Jurkat, Clone E6-1 (cell line): ENCODE measurements at regions not wholly inside any gene's neighbourhood (a gene's known extent, or its start where the extent isn't known, plus 50 kb on each side); places are given as distances from the start of the nearest gene placed in this dataset.
"Not testable (repeated sequence)": the region's sequence is repeated elsewhere in the genome, so short reads cannot be mapped to it uniquely, and the experiment has no call there.

Experiments used
- DNase-seq: peaks from one replicate; pipeline ENCODE4 v3.0.0-alpha.2; 2011; ENCODE audit warnings: low read depth, low spot score
- H3K4me3 ChIP-seq: 2 replicates; pipeline ENCODE4 v1.5.1; 2011; ENCODE audit warnings: mild to moderate bottlenecking, low read length, control low read depth, moderate library complexity

- H3K4me3 ChIP-seq = no peak overlapping the region
- DNase-seq = no peak
These were observed 301.6 kb upstream of the SLC16A7 start for GRCh38 chr12:59294221-59294620.

DNA sequence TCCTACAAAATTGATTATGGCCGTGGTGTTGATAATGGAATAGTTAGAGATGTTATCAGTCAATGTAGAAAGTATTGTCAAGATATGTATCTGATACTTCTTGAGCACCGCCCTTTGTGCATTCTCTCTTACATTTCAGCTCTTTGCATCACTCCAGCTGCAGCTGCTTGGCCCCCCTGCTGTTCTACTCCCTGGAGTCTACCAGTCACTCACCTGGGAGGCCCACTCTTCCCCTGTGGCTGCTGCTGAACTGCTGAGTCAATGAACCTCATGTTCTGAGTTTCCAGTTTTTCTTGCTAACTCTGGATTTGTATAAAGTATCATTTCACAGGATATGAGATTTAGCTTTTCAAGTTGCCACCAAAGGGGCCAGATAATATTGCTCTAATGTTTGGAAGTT, 312.8 kb upstream of the SLC16A7 start:
- DNase-seq = no peak
- no peak overlapping the region for H3K4me3 ChIP-seq

GRCh38 chr12:59273561-59273960, 322.3 kb upstream of the SLC16A7 start:
- H3K4me3 ChIP-seq, DNase-seq: not testable (repeated sequence)

DNA sequence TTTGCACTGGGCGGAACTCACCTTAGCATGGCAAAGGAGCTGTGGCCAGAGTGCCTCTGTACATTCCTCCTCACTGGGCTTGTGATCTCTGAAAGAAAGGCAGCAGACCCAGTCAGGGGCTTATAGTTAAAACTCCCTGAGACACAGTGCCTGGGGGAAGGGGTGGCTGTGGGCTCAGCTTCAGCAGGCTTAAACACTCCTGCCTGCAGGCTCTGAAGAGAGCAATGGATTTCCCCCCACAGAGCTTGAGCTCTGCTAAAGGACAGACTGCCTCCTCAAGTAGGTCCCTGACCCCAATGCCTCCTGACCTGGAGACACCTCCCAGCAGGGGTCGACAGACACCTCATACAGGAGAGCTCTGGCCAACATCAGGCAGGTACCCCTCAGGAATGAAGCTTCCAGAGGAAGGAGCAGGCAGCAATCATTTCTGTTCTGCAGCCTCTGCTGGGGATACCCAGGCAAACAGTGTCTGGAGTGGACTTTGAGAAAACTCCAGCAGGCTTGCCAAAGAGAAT, 327.5 kb upstream of the SLC16A7 start:
- no peak overlapping the region for H3K4me3 ChIP-seq
- DNase-seq = no peak

DNA sequence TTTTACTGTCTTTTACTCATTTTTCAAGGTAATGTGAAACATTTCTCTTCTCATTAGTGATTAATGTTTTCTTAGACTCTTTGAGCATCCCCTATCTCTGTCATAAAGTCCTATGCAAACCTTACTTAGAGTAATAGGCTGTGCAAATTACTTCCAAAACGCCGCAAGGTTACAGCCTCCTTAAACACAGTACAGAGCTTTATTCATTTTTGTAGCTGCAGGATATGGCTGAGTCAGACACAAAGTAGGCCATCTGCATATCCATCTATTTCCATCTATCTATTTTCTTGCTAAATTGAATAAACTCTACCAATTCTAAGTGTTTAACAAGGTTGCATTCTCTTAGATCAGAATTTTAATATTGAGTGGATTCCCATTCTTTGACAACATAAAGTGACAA, 335.6 kb upstream of the SLC16A7 start:
- no peak overlapping the region for H3K4me3 ChIP-seq
- no peak for DNase-seq

DNA sequence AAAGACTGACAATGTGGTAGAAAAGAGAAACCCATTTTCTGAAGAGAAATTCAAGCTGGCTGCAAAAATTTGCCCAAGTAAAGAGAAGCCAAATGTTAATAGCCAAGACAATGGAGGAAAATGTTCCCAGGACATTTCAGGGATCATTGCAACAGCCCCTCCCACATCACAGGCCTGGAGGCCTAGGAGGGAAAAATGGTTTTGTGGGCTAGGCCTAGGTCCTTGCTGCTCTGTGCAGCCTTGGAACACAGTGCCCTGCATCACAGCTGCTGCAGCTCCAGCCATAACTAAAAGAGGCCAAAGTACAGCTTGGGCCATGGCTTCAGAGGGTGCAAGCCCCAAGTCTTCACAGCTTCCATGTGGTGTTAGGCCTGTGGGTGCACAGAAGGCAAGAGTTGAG, 332.4 kb upstream of the LRIG3 start:
- no peak overlapping the region for H3K4me3 ChIP-seq
- no peak for DNase-seq

GRCh38 chr12:59250766-59251165, 330.5 kb upstream of the LRIG3 start:
- no peak overlapping the region for H3K4me3 ChIP-seq
- no peak for DNase-seq

- no peak overlapping the region for H3K4me3 ChIP-seq
- DNase-seq = no peak
These were observed 319.7 kb upstream of the LRIG3 start for GRCh38 chr12:59240048-59240447.

DNA sequence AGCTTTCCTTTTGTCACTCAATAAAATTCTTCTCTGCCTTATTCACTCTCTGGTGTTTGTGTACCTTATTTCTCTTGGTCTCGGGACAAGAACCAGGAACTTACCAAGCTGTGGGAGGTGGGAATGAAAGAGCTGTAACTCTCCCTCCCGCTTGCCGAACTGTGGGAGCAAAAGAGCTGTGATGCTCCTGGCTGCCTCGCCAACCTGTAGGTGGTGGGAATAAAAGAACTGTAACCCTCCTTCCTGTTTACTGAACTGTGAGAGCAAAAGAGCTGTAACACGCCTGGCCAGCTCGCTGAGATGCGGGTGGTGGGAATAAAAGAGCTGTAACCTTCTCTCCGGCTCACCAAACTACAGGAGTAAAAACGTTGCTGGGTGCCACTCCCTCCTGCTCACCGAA, 314.1 kb upstream of the LRIG3 start:
- no peak overlapping the region for H3K4me3 ChIP-seq
- DNase-seq = no peak

DNA sequence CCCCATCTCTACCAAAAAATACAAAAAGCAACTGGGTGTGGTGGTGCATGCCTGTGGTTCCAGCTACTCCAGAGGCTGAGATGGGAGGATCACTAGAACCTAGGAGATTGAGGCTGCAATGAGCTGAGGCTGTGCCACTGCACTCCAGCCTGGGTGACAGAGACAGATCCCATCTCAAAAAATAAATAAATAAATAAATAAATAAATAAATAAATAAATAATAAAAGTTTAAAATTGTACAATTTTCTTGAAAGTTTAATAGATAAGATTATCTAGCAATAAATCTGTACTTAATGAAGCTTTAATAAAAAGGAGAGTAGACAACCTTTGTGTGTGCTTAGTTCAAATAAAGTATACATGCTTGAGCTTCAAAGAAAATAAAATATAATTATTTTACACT, 310.0 kb upstream of the LRIG3 start:
- no peak for DNase-seq
- no peak overlapping the region for H3K4me3 ChIP-seq

DNA sequence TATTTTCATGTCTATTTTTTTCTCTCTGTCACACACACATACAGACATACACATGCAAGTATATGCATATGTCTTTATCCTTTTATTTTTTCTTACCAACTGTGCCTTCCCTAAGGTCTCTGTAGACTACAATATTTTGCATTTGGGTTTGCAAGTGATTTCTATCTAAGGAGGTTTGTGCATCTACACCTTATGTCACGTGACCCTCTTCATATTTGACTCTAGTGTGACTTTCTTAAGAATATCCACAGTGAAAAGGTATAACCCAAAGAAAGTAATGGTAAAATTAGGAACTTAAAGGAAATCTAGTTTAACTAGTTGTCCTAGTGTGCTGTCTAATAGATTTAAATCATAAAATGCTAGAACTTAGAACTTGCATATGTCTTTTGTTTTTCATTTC, 298.8 kb upstream of the LRIG3 start:
- DNase-seq = no peak

GRCh38 chr12:59196989-59197388, 276.7 kb upstream of the LRIG3 start:
- H3K4me3 ChIP-seq = no peak overlapping the region

More for the DNA sequence above, 298.8 kb upstream of the LRIG3 start:
- no peak overlapping the region for H3K4me3 ChIP-seq

DNA sequence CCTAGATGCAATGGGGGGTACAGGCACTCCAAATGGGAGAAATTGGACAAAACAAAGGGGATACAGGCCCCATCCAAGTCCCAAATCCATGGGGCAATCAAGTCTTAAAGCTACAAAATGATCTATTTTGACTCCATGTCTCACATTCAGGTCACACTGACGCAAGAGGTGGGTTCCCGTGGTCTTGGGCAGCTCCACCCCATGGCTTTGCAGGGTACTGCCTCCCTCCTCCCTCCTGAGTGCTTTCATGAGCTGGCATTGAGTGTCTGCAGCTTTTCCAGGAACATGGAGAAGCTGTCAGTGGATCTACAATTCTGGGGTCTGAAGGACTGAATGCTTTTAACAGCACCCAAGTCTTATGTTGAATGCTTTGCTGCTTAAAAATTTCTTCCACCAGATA, 274.5 kb upstream of the LRIG3 start:
- no peak for DNase-seq
- no peak overlapping the region for H3K4me3 ChIP-seq

More at GRCh38 chr12:59196989-59197388, 276.7 kb upstream of the LRIG3 start:
- DNase-seq = no peak

- DNase-seq = no peak
These were observed 273.3 kb upstream of the LRIG3 start for GRCh38 chr12:59193476-59194050.

DNA sequence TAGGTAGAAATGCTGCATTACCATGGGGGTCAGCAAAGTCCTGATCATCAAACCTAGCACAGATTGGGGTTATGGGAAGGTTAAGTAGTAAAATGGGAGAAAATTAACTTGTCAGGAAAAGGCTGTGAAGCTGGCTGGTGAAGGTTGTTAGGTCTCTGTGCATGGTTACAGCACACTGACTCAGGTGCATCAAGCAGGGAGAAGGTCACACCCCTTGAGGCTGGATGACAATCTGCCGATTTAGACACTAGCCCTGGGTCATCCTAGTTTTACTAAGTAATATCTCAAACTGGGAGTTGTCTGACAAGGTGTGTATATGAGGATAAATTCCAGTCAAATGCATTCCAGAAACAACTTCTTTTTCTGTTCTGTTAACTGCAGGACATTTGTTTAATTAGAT, 271.1 kb upstream of the LRIG3 start:
- no peak overlapping the region for H3K4me3 ChIP-seq
- DNase-seq = no peak

More at GRCh38 chr12:59193476-59194050, 273.3 kb upstream of the LRIG3 start:
- H3K4me3 ChIP-seq = no peak overlapping the region

DNA sequence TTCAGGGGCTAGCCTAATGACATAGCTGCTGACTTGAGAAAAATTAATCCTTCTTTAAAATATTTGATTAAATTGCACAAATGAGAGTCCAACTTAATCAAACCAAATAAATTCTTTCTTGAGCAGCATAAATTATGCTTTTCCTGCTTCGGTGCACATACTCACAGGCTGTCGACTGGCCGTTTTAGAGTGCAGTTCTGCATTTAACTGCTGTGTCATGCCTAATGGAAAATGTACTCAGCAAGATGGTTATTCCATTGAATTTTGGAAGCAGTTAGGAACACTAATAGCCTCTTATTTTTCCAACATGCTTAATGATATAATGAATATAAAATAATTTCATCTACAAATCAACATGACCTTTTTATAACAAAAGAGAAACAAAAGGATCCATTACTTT, 266.1 kb upstream of the LRIG3 start:
- DNase-seq = no peak
- H3K4me3 ChIP-seq = no peak overlapping the region

- no peak overlapping the region for H3K4me3 ChIP-seq
These were observed 265.0 kb upstream of the LRIG3 start for GRCh38 chr12:59185295-59185694.

GRCh38 chr12:59182658-59183455, 262.6 kb upstream of the LRIG3 start:
- H3K4me3 ChIP-seq = no peak overlapping the region
- no peak for DNase-seq

More at GRCh38 chr12:59185295-59185694, 265.0 kb upstream of the LRIG3 start:
- DNase-seq = no peak

GRCh38 chr12:59182191-59182590, 261.9 kb upstream of the LRIG3 start:
- no peak for DNase-seq
- H3K4me3 ChIP-seq = no peak overlapping the region

- DNase-seq = no peak
These were observed 261.0 kb upstream of the LRIG3 start for GRCh38 chr12:59181196-59181777.

More at GRCh38 chr12:59181196-59181777, 261.0 kb upstream of the LRIG3 start:
- H3K4me3 ChIP-seq = no peak overlapping the region
